ENCODE measurements at regions not wholly inside any gene's neighbourhood (a gene's known extent, or its start where the extent isn't known, plus 50 kb on each side); places are given as distances from the start of the nearest gene placed in this dataset.

- DNase-seq (no peak), ATAC-seq (replicated peaks) (no peak)
- no peaks in the 10 kb centered on the region for H3K36me3 Mint-ChIP-seq (ENCODE audit: insufficient read depth)
- H3K27ac Mint-ChIP-seq: no peak overlapping the region
- no peak overlapping the region for H3K4me3 Mint-ChIP-seq
- peaks cover 27 to 47% of the 10 kb centered on the region in 2 donors for H3K27me3 Mint-ChIP-seq
- H3K4me1 Mint-ChIP-seq (ENCODE audit: low read depth in 2 of 2): peaks cover 6% of the 10 kb centered on the region in 2 donors
- H3K9me3 Mint-ChIP-seq: no peaks in the 10 kb centered on the region
Measured at GRCh38 chr14:97024300-97024699, 227.1 kb downstream of the VRK1 start.

DNA sequence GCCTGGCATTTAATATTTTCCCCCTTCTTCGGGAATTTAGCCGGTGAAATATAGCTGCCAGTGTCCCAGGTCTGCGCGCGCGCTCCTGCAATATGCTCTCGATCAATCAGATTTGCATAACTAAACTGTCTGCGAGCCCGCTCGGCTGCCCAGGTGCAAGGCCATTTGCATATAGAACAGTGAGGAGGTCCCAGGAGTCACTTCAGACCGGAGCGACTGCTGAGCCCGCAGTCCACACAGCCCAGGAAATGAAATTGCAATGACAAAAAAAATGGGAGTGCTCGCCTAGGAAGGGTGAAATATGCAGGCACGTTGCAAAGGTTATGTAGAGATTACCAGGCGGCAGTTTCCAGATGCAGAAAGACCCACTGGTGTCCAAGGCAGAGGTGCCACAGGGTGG lies 228.5 kb downstream of the VRK1 start:
- H3K4me1 Mint-ChIP-seq (ENCODE audit: low read depth in 2 of 2): peaks cover 6% of the 10 kb centered on the region in 2 donors
- H3K27me3 Mint-ChIP-seq: peaks cover 41 to 56% of the 10 kb centered on the region in 2 donors
- H3K4me3 Mint-ChIP-seq: no peak overlapping the region
- no peak for DNase-seq
- H3K36me3 Mint-ChIP-seq (ENCODE audit: insufficient read depth): no peaks in the 10 kb centered on the region
- H3K27ac Mint-ChIP-seq: no peak overlapping the region
- ATAC-seq (replicated peaks): no peak
- no peaks in the 10 kb centered on the region for H3K9me3 Mint-ChIP-seq

DNA sequence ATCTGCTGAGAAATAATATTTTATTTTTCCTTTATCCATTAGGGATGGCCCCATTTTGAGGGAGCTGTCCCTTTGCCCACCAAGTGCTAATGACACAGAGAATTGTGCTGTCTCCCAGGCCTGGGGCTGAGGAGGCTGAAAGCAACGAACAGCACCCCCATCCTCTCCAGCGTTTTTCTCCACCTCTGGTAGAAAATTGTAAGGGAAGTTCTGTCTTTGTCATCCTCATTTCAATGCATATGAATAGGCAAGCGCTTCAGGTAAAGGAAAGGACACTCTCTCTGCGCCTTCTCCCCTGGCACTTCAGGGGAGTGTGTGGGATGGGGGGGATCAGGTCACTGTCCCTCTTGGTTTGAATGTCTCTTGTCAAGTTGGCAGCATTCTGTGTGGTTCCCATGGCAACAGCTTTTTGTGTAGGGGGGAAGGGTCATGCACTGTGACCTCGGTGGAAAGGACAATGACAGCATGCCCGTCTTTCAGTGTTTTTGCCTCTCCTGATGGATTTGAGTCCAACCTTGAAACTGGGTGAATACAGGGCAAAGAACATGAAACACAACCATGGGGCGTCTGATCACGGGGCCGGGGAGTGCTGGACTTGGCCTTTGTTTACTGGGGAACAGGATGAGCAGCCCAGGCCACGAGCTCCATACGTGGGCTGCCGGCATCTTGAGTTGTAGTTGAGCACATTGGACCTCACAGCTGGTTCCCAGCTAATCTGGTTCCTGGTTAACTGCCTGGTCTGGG lies 230.2 kb downstream of the VRK1 start:
- no peak for DNase-seq
- H3K36me3 Mint-ChIP-seq (ENCODE audit: insufficient read depth): no peaks in the 10 kb centered on the region
- peaks cover 2 to 4% of the 10 kb centered on the region in 2 donors for H3K4me1 Mint-ChIP-seq (ENCODE audit: low read depth in 2 of 2)
- peaks cover 58 to 73% of the 10 kb centered on the region in 2 donors for H3K27me3 Mint-ChIP-seq
- H3K27ac Mint-ChIP-seq: no peak overlapping the region
- ATAC-seq (replicated peaks): no peak
- H3K4me3 Mint-ChIP-seq: no peak overlapping the region
- peaks cover 3 to 7% of the 10 kb centered on the region in 2 donors for H3K9me3 Mint-ChIP-seq

DNA sequence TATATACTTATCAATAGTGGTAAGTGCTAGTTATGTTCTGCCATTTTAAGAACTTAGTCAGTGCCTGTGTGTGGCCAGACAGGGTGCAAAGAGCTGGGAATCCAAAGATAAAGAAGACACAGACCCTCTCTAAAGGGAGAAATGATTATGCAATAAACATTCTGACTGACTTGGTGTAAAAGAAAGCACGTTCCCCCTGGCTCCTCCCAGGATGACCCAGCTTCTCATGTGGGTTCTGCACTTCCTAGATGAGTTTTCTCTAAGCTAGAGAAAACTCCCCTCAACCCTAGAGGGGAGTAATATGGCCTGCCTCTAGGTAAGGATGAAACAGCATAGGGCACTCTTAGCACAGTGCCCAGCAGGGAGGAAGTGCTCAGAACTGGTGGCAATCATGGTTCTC lies 231.2 kb downstream of the VRK1 start:
- Mint-ChIP-seq H3K27ac (no peak overlapping the region), H3K9me3 (peaks cover 3 to 7% of the 10 kb centered on the region in 2 donors), H3K36me3 (ENCODE audit: insufficient read depth) (peaks cover 6% of the 10 kb centered on the region), H3K4me1 (ENCODE audit: low read depth in 2 of 2) (peaks cover 7% of the 10 kb centered on the region in 2 donors), H3K4me3 (no peak overlapping the region), H3K27me3 (peaks cover 61 to 81% of the 10 kb centered on the region in 2 donors)
- DNase-seq (no peak), ATAC-seq (replicated peaks) (no peak)

GRCh38 chr14:97029800-97030199 lies 232.6 kb downstream of the VRK1 start:
- H3K36me3 Mint-ChIP-seq (ENCODE audit: insufficient read depth): peaks cover 6% of the 10 kb centered on the region
- ATAC-seq (replicated peaks) (no peak), DNase-seq (no peak)
- H3K27ac Mint-ChIP-seq: no peak overlapping the region
- H3K4me1 Mint-ChIP-seq (ENCODE audit: low read depth in 2 of 2): peaks cover 7 to 9% of the 10 kb centered on the region in 2 donors
- H3K27me3 Mint-ChIP-seq: peaks cover 52 to 84% of the 10 kb centered on the region in 2 donors
- H3K9me3 Mint-ChIP-seq: peaks cover 3 to 7% of the 10 kb centered on the region in 2 donors
- no peak overlapping the region for H3K4me3 Mint-ChIP-seq

GRCh38 chr14:97031530-97031929 lies 234.3 kb downstream of the VRK1 start:
- H3K27ac Mint-ChIP-seq: no peak overlapping the region
- H3K36me3 Mint-ChIP-seq (ENCODE audit: insufficient read depth): peaks cover 6% of the 10 kb centered on the region
- ATAC-seq (replicated peaks) (no peak), DNase-seq (no peak)
- peaks cover 7 to 9% of the 10 kb centered on the region in 2 donors for H3K4me1 Mint-ChIP-seq (ENCODE audit: low read depth in 2 of 2)
- H3K9me3 Mint-ChIP-seq: peaks cover 3 to 7% of the 10 kb centered on the region in 2 donors
- no peak overlapping the region for H3K4me3 Mint-ChIP-seq
- peaks cover 62 to 87% of the 10 kb centered on the region in 2 donors for H3K27me3 Mint-ChIP-seq

GRCh38 chr14:97033556-97034081 lies 236.4 kb downstream of the VRK1 start:
- ATAC-seq (replicated peaks) (no peak), DNase-seq (no peak)
- H3K9me3 Mint-ChIP-seq: peaks cover 3 to 7% of the 10 kb centered on the region in 2 donors
- peaks cover 7 to 9% of the 10 kb centered on the region in 2 donors for H3K4me1 Mint-ChIP-seq (ENCODE audit: low read depth in 2 of 2)
- H3K27ac Mint-ChIP-seq: no peak overlapping the region
- peaks cover 78 to 93% of the 10 kb centered on the region in 2 donors for H3K27me3 Mint-ChIP-seq
- peaks cover 6% of the 10 kb centered on the region for H3K36me3 Mint-ChIP-seq (ENCODE audit: insufficient read depth)
- H3K4me3 Mint-ChIP-seq: peak overlapping the region; percentile 37 to 53

GRCh38 chr14:97036086-97036852 lies 239.1 kb downstream of the VRK1 start:
- peaks cover 3 to 10% of the 10 kb centered on the region in 2 donors for H3K9me3 Mint-ChIP-seq
- peaks cover 58 to 83% of the 10 kb centered on the region in 2 donors for H3K27me3 Mint-ChIP-seq
- DNase-seq (no peak), ATAC-seq (replicated peaks) (no peak)
- peaks cover 7% of the 10 kb centered on the region in 2 donors for H3K4me1 Mint-ChIP-seq (ENCODE audit: low read depth in 2 of 2)
- H3K27ac Mint-ChIP-seq: no peak overlapping the region
- peaks cover 6% of the 10 kb centered on the region for H3K36me3 Mint-ChIP-seq (ENCODE audit: insufficient read depth)
- H3K4me3 Mint-ChIP-seq: no peak overlapping the region

GRCh38 chr14:97039717-97040363 lies 242.7 kb downstream of the VRK1 start:
- Mint-ChIP-seq H3K4me3 (no peak overlapping the region), H3K36me3 (ENCODE audit: insufficient read depth) (no peaks in the 10 kb centered on the region)
- ATAC-seq (replicated peaks): no peak

DNA sequence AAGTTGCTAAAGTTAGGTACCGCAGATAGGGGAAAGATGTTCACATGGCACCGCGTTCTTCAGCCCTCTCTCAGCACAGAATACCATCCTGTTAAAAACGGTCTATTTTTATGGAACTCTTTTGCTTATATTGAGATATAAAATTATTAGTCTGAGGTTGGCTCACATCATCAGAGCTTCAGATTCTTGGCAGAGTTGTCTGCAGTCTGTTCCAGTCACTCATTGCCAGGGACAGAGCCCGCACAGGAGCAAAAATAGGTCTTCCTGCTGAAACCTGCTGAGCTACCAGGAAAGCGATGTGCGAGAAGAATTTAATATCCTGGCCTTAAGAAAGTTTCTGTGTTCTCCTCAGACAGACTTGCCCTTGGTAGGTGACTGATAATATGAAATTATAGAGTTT lies 249.8 kb downstream of the VRK1 start:
- no peak overlapping the region for H3K4me3 Mint-ChIP-seq
- no peak overlapping the region for H3K27ac Mint-ChIP-seq
- H3K27me3 Mint-ChIP-seq: peaks cover 14 to 26% of the 10 kb centered on the region in 2 donors
- no peaks in the 10 kb centered on the region for H3K4me1 Mint-ChIP-seq (ENCODE audit: low read depth in 2 of 2)
- H3K9me3 Mint-ChIP-seq: no peaks in the 10 kb centered on the region
- DNase-seq (no peak), ATAC-seq (replicated peaks) (no peak)
- H3K36me3 Mint-ChIP-seq (ENCODE audit: insufficient read depth): peaks cover 2% of the 10 kb centered on the region

More at GRCh38 chr14:97039717-97040363, 242.7 kb downstream of the VRK1 start:
- Mint-ChIP-seq H3K27me3 (peaks cover 45 to 59% of the 10 kb centered on the region in 2 donors), H3K4me1 (ENCODE audit: low read depth in 2 of 2) (no peaks in the 10 kb centered on the region), H3K27ac (no peak overlapping the region), H3K9me3 (peaks cover 0 to 5% of the 10 kb centered on the region in 2 donors)
- DNase-seq: no peak

DNA sequence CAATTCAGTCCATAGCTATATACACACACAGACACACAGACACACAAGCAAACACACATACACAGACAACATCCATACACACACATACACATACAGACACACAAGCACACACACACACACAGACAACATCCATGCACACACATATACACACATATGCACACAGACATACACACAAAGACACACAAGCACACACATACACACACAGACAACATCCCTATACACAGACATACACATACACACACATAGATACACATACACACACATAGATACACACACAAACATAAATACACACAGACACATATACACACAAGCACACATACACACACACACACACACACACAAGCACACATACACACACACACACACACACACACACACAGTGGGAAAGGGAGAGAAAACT lies 254.8 kb downstream of the VRK1 start:
- peaks cover 3% of the 10 kb centered on the region for H3K36me3 Mint-ChIP-seq (ENCODE audit: insufficient read depth)
- H3K27me3 Mint-ChIP-seq: peaks cover under 1% of the 10 kb centered on the region in 2 donors
- H3K9me3 Mint-ChIP-seq: no peaks in the 10 kb centered on the region
- H3K27ac Mint-ChIP-seq: no peak overlapping the region
- H3K4me1 Mint-ChIP-seq (ENCODE audit: low read depth in 2 of 2): no peaks in the 10 kb centered on the region
- no peak overlapping the region for H3K4me3 Mint-ChIP-seq
- DNase-seq: no peak
- no peak for ATAC-seq (replicated peaks)

DNA sequence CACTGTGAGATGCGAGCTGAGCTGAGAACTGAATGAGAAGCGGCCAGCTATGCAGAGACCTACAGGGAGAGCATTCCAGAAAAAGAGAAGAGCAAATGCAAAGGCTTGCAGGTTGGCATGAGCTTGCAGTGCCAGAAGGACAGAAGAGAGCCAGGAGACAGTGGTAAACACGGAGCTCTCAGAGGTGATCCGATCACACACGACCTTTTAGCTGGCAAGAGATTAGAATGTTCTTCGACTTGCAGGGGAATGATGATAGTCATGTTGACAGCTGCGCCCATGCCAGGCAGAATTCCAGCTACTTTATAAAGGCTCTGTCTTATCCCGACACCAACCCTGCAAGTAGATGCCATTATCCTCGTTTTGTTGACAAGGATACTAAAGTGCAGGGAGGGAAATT lies 256.8 kb downstream of the VRK1 start:
- no peak overlapping the region for H3K27ac Mint-ChIP-seq
- ATAC-seq (replicated peaks): no peak
- peaks cover 3% of the 10 kb centered on the region for H3K36me3 Mint-ChIP-seq (ENCODE audit: insufficient read depth)
- no peaks in the 10 kb centered on the region for H3K4me1 Mint-ChIP-seq (ENCODE audit: low read depth in 2 of 2)
- no peak for DNase-seq
- H3K4me3 Mint-ChIP-seq: no peak overlapping the region
- H3K9me3 Mint-ChIP-seq: no peaks in the 10 kb centered on the region
- peaks cover 11 to 14% of the 10 kb centered on the region in 2 donors for H3K27me3 Mint-ChIP-seq

- no peak overlapping the region for H3K27ac Mint-ChIP-seq
- H3K27me3 Mint-ChIP-seq: peaks cover 11 to 14% of the 10 kb centered on the region in 2 donors
- H3K9me3 Mint-ChIP-seq: no peaks in the 10 kb centered on the region
- DNase-seq: no peak
- H3K4me1 Mint-ChIP-seq (ENCODE audit: low read depth in 2 of 2): no peaks in the 10 kb centered on the region
- ATAC-seq (replicated peaks): no peak
- H3K36me3 Mint-ChIP-seq (ENCODE audit: insufficient read depth): peaks cover 3% of the 10 kb centered on the region
- no peak overlapping the region for H3K4me3 Mint-ChIP-seq
Measured at GRCh38 chr14:97055355-97055754, 258.2 kb downstream of the VRK1 start.
